Vagina (tissue), 2 donors: ENCODE measurements at regions not wholly inside any gene's neighbourhood (a gene's known extent, or its start where the extent isn't known, plus 50 kb on each side); places are given as distances from the start of the nearest gene placed in this dataset.
A peak's percentile ranks its signal among the peaks of the same experiment; 100 is the strongest.
"Not testable (repeated sequence)": the region's sequence is repeated elsewhere in the genome, so short reads cannot be mapped to it uniquely, and the experiment has no call there.

ENCODE experiments used
- DNase-seq, 2 donors: peaks; one replicate each; pipeline ENCODE4 v3.0.0-alpha.2; 2017; ENCODE audit errors: extremely low spot score in 2 of 2
- H3K27ac ChIP-seq: fragments of 200-600 bp; sonication (generic); one replicate; pipeline ENCODE4 v1.5.1; 2019
- H3K27me3 ChIP-seq: fragments of 200-600 bp; sonication (generic); one replicate; pipeline ENCODE4 v1.5.1; 2019
- H3K36me3 ChIP-seq, 2 donors: fragments of 200-600 bp; sonication (generic); one replicate each; pipeline ENCODE4 v1.5.1; 2017 to 2019
- H3K4me1 ChIP-seq: fragments of 200-600 bp; sonication (generic); one replicate; pipeline ENCODE4 v1.5.1; 2019
- H3K4me3 ChIP-seq, 2 donors: fragments of 200-600 bp; sonication (generic); 1 replicate in 1 of 2; 2 replicates in 1 of 2; pipeline ENCODE4 v1.5.1; 2016 to 2019
- H3K9me3 ChIP-seq: fragments of 200-600 bp; sonication (generic); one replicate; pipeline ENCODE4 v1.5.1; 2019
- CTCF ChIP-seq, 3 experiments: fragments of 450-650 bp in 2 of 3; fragments of 200-600 bp in 1 of 3; sonication (generic) in 1 of 3; IDR thresholded peaks; one replicate each; pipeline ENCODE4 v1.5.1; 2017 to 2019; ENCODE audit warnings: antibody characterized with exemption in 3 of 3, mild to moderate bottlenecking in 2 of 3, moderate library complexity in 2 of 3
- POLR2A ChIP-seq, 2 donors: fragments of 450-650 bp; IDR thresholded peaks; one replicate each; pipeline ENCODE4 v1.6.1; 2017; ENCODE audit warnings: antibody characterized with exemption in 2 of 2, mild to moderate bottlenecking in 2 of 2, moderate library complexity in 2 of 2
- POLR2AphosphoS5 ChIP-seq, 2 donors: sonication (generic); formaldehyde crosslinking; IDR thresholded peaks; one replicate each; pipeline ENCODE4 v1.9.0; 2017; ENCODE audit warnings: antibody characterized with exemption in 2 of 2, mild to moderate bottlenecking in 2 of 2, low read depth in 1 of 2; ENCODE audit not compliant: insufficient read depth in 1 of 2
- intact Hi-C: fragments of 100-400 bp; cut with DNase I; formaldehyde crosslinking; loops from one replicate; pipeline ENCODE4 v1.15.1; 2023

GRCh38 chr2:111620281-111620680, 263.7 kb downstream of the ANAPC1 start:
- intact Hi-C loops, result no loop called here
- Histone ChIP-seq H3K9me3 (no peaks in the 10 kb centered on the region), H3K27ac (no peak overlapping the region), H3K27me3 (no peaks in the 10 kb centered on the region), H3K36me3 (no peaks in the 10 kb centered on the region), H3K4me1 (peaks cover 24% of the 10 kb centered on the region), H3K4me3 (no peak overlapping the region)
- no peak for TF ChIP-seq POLR2A (IDR thresholded peaks at IDR 0.05)
- no peak for TF ChIP-seq POLR2AphosphoS5 (IDR thresholded peaks at IDR 0.05; ENCODE audit: insufficient read depth in 1 of 2, low read depth in 1 of 2)
- no peak for TF ChIP-seq CTCF (IDR thresholded peaks at IDR 0.05)
- DNase-seq, result no peak

GRCh38 chr2:111622859-111623258, 261.1 kb downstream of the ANAPC1 start:
- Histone ChIP-seq H3K36me3 (no peaks in the 10 kb centered on the region), H3K27ac (no peak overlapping the region), H3K9me3 (no peaks in the 10 kb centered on the region), H3K4me3 (no peak overlapping the region), H3K27me3 (no peaks in the 10 kb centered on the region), H3K4me1 (peaks cover 18% of the 10 kb centered on the region)
- intact Hi-C loops, result no loop called here
- no peak for DNase-seq
- TF ChIP-seq POLR2AphosphoS5 (IDR thresholded peaks at IDR 0.05; ENCODE audit: insufficient read depth in 1 of 2, low read depth in 1 of 2), result no peak
- TF ChIP-seq POLR2A (IDR thresholded peaks at IDR 0.05), result no peak
- TF ChIP-seq CTCF (IDR thresholded peaks at IDR 0.05), result no peak

- H3K27ac ChIP-seq, result no peak overlapping the region
- peak in 1 of 2 donors; percentile 49 for DNase-seq
- no peaks in the 10 kb centered on the region for H3K27me3 ChIP-seq
- no peak for TF ChIP-seq POLR2AphosphoS5 (IDR thresholded peaks at IDR 0.05; ENCODE audit: insufficient read depth in 1 of 2, low read depth in 1 of 2)
- TF ChIP-seq CTCF (IDR thresholded peaks at IDR 0.05), result no peak
- no peak for TF ChIP-seq POLR2A (IDR thresholded peaks at IDR 0.05)
- H3K9me3 ChIP-seq, result no peaks in the 10 kb centered on the region
- H3K4me3 ChIP-seq, result no peak overlapping the region
- intact Hi-C loops, result no loop called here
- peaks cover 12% of the 10 kb centered on the region for H3K4me1 ChIP-seq
- no peaks in the 10 kb centered on the region for H3K36me3 ChIP-seq
Observed at GRCh38 chr2:111623380-111623779, 260.6 kb downstream of the ANAPC1 start.

- peak in 1 of 2 donors; percentile 28 for TF ChIP-seq POLR2AphosphoS5 (IDR thresholded peaks at IDR 0.05; ENCODE audit: insufficient read depth in 1 of 2, low read depth in 1 of 2)
- no peak for TF ChIP-seq CTCF (IDR thresholded peaks at IDR 0.05)
- TF ChIP-seq POLR2A (IDR thresholded peaks at IDR 0.05), result no peak
- H3K4me1 ChIP-seq, result peaks cover 7% of the 10 kb centered on the region
Observed at GRCh38 chr2:111624411-111625156, 259.4 kb downstream of the ANAPC1 start.

GRCh38 chr2:111625157-111625537, 258.8 kb downstream of the ANAPC1 start:
- H3K4me1 ChIP-seq, H3K27ac ChIP-seq, intact Hi-C loops, H3K36me3 ChIP-seq, DNase-seq, H3K9me3 ChIP-seq, H3K27me3 ChIP-seq, H3K4me3 ChIP-seq: not testable (repeated sequence)

More at GRCh38 chr2:111624411-111625156, 259.4 kb downstream of the ANAPC1 start:
- no peaks in the 10 kb centered on the region for H3K27me3 ChIP-seq
- H3K36me3 ChIP-seq, result no peaks in the 10 kb centered on the region
- no peak overlapping the region for H3K4me3 ChIP-seq
- H3K9me3 ChIP-seq, result no peaks in the 10 kb centered on the region
- intact Hi-C loops, result no loop called here
- DNase-seq, result no peak
- no peak overlapping the region for H3K27ac ChIP-seq
